ENCODE measurements at regions not wholly inside any gene's neighbourhood (a gene's known extent, or its start where the extent isn't known, plus 50 kb on each side); places are given as distances from the start of the nearest gene placed in this dataset.
"Not testable (repeated sequence)": the region's sequence is repeated elsewhere in the genome, so short reads cannot be mapped to it uniquely, and the experiment has no call there.

DNA sequence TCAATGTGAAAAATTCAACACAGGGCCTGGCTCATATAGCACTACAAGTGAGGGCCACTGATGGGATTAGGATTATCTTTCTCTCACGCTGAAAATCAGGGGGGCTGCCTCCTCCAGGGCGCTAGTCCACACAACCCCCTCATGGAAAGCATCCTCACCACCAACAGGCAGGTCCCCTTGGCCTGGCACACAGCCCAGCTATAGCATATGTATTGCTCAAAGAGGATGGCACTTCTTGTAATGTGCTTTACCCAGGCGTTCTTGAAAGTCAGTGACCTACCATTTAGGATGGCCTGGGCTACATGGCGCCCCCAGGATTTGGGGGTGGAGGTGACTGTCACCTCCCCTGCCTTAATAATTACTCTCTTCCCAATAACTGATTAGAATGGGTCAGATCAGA, 71.0 kb upstream of the LSM6 start:
- DNase-seq (no peak), ATAC-seq (ENCODE audit: low read depth) (no peak)
- 100% methylated on average over 2 of the region's 4 CpGs for WGBS (ENCODE audit: insufficient coverage)
- Histone ChIP-seq H3K4me2 (replicated peaks; ENCODE audit: low read depth, low read length, poor library complexity, severe bottlenecking) (no peak overlapping the region), H3K27ac (ENCODE audit: low read length in 2 of 2) (no peak overlapping the region), H3K79me2 (ENCODE audit: control insufficient read depth, insufficient read depth, low read length) (no peaks in the 10 kb centered on the region), H3K9me3 (ENCODE audit: control extremely low read depth in 1 of 3, control insufficient read depth in 2 of 3, insufficient read depth in 1 of 3, low read length in 2 of 3) (no peaks in the 10 kb centered on the region), H3K27me3 (replicated peaks in 1 of 4; ENCODE audit: control extremely low read depth in 1 of 4, control insufficient read depth in 3 of 4, insufficient read depth in 4 of 4, low read length in 3 of 4) (no peaks in the 10 kb centered on the region), H3K4me1 (ENCODE audit: control insufficient read depth in 2 of 2, insufficient read depth in 2 of 2, low read length in 2 of 2) (no peaks in the 10 kb centered on the region), H3K9ac (ENCODE audit: low read length) (no peak overlapping the region), H3K4me3 (ENCODE audit: control extremely low read depth in 1 of 5, extremely low read depth in 1 of 5, insufficient read depth in 1 of 5, low read depth in 2 of 5, low read length in 4 of 5) (no peak overlapping the region), H4K20me1 (ENCODE audit: control insufficient read depth, insufficient read depth, low read length, poor library complexity, severe bottlenecking) (no peaks in the 10 kb centered on the region), H3K36me3 (replicated peaks in 1 of 2; ENCODE audit: control extremely low read depth in 1 of 2, control insufficient read depth in 1 of 2, extremely low read depth in 1 of 2, insufficient read depth in 2 of 2, low read length in 1 of 2) (no peaks in the 10 kb centered on the region), H2AFZ (ENCODE audit: insufficient read depth, low read depth, low read length, poor library complexity, severe bottlenecking) (no peak overlapping the region)
- H3K27ac Mint-ChIP-seq = no peak overlapping the region
- intact Hi-C loops (cut with micrococcal nuclease) = no loop called here
- ChIA-PET CTCF (no interaction called here), POLR2A (no interaction called here)
- peaks cover 9% of the 10 kb centered on the region for H3K4me1 Mint-ChIP-seq
- no peaks in the 10 kb centered on the region for H3K9me3 Mint-ChIP-seq (ENCODE audit: insufficient read depth)
- TF ChIP-seq EZH2 (IDR thresholded peaks at IDR 0.05; ENCODE audit: borderline replicate concordance, insufficient read depth, low read depth, low read length, poor library complexity, severe bottlenecking) (no peak), CTCF (IDR thresholded peaks at IDR 0.05) (no peak)
- H3K27me3 Mint-ChIP-seq = no peaks in the 10 kb centered on the region
- H3K4me3 Mint-ChIP-seq = no peak overlapping the region

- H3K27me3 Mint-ChIP-seq; H3K4me2 ChIP-seq (replicated peaks; ENCODE audit: low read depth, low read length, poor library complexity, severe bottlenecking); H3K4me1 ChIP-seq (ENCODE audit: control insufficient read depth in 2 of 2, insufficient read depth in 2 of 2, low read length in 2 of 2); H3K9ac ChIP-seq (ENCODE audit: low read length); intact Hi-C loops (cut with micrococcal nuclease); DNase-seq; H3K9me3 Mint-ChIP-seq (ENCODE audit: insufficient read depth); H3K79me2 ChIP-seq (ENCODE audit: control insufficient read depth, insufficient read depth, low read length); POLR2A ChIA-PET; H3K27ac Mint-ChIP-seq; H4K20me1 ChIP-seq (ENCODE audit: control insufficient read depth, insufficient read depth, low read length, poor library complexity, severe bottlenecking); H3K4me3 Mint-ChIP-seq; H3K4me3 ChIP-seq (ENCODE audit: control extremely low read depth in 1 of 5, extremely low read depth in 1 of 5, insufficient read depth in 1 of 5, low read depth in 2 of 5, low read length in 4 of 5); ATAC-seq (ENCODE audit: low read depth); H3K4me1 Mint-ChIP-seq; H2AFZ ChIP-seq (ENCODE audit: insufficient read depth, low read depth, low read length, poor library complexity, severe bottlenecking); H3K27me3 ChIP-seq (replicated peaks in 1 of 4; ENCODE audit: control extremely low read depth in 1 of 4, control insufficient read depth in 3 of 4, insufficient read depth in 4 of 4, low read length in 3 of 4); H3K27ac ChIP-seq (ENCODE audit: low read length in 2 of 2); H3K36me3 ChIP-seq (replicated peaks in 1 of 2; ENCODE audit: control extremely low read depth in 1 of 2, control insufficient read depth in 1 of 2, extremely low read depth in 1 of 2, insufficient read depth in 2 of 2, low read length in 1 of 2); H3K9me3 ChIP-seq (ENCODE audit: control extremely low read depth in 1 of 3, control insufficient read depth in 2 of 3, insufficient read depth in 1 of 3, low read length in 2 of 3): not testable (repeated sequence)
- WGBS (ENCODE audit: insufficient coverage) = 90% methylated on average over 8 of the region's 9 CpGs
- CTCF ChIA-PET = interaction anchor here (0.9 kb wide), 1 partner anchor 9 kb away, joined by 3 read pairs; no protein-coding TSS in a partner anchor
These were observed 71.5 kb upstream of the LSM6 start for GRCh38 chr4:146104052-146104451.
